Stimulated activated CD4-positive, alpha-beta T cell treated with anti-CD3 and anti-CD28 coated beads, Interleukin-1b, Interleukin-23, amount 100 ng/mL, for 48 hours (primary cell): ENCODE measurements at regions not wholly inside any gene's neighbourhood (a gene's known extent, or its start where the extent isn't known, plus 50 kb on each side); places are given as distances from the start of the nearest gene placed in this dataset.
A peak's percentile ranks its signal among the peaks of the same experiment; 100 is the strongest.
"Not testable (repeated sequence)": the region's sequence is repeated elsewhere in the genome, so short reads cannot be mapped to it uniquely, and the experiment has no call there.

Experiments used
- DNase-seq: peaks from one replicate; pipeline ENCODE4 v3.0.0-alpha.2; 2020

GRCh38 chr1:200316148-200316803 lies 93.6 kb downstream of the ZNF281 start:
- no peak for DNase-seq

- no peak for DNase-seq
Measured at GRCh38 chr1:200314085-200314750, 95.6 kb downstream of the ZNF281 start.

- no peak for DNase-seq
Measured at GRCh38 chr1:200311256-200311655, 98.6 kb downstream of the ZNF281 start.

- no peak for DNase-seq
Measured at GRCh38 chr1:200310824-200311223, 99.0 kb downstream of the ZNF281 start.

- DNase-seq, result no peak
Measured at GRCh38 chr1:200307755-200308066, 102.1 kb downstream of the ZNF281 start.

GRCh38 chr1:200306944-200307754 lies 102.7 kb downstream of the ZNF281 start:
- no peak for DNase-seq

GRCh38 chr1:200305806-200306205 lies 104.0 kb downstream of the ZNF281 start:
- no peak for DNase-seq

- no peak for DNase-seq
Measured at GRCh38 chr1:200304171-200304570, 105.7 kb downstream of the ZNF281 start.

- DNase-seq, result no peak
Measured at GRCh38 chr1:200302921-200303290, 106.9 kb downstream of the ZNF281 start.

GRCh38 chr1:200302192-200302920 lies 107.5 kb downstream of the ZNF281 start:
- DNase-seq, result peak; percentile 37

- DNase-seq, result no peak
Measured at GRCh38 chr1:200301152-200301551, 108.7 kb downstream of the ZNF281 start.

GRCh38 chr1:200299571-200299970 lies 110.3 kb downstream of the ZNF281 start:
- DNase-seq, result no peak

- DNase-seq, result no peak
Measured at GRCh38 chr1:200298242-200298641, 111.6 kb downstream of the ZNF281 start.

- DNase-seq, result no peak
Measured at GRCh38 chr1:200296091-200296661, 113.7 kb downstream of the ZNF281 start.

- no peak for DNase-seq
Measured at GRCh38 chr1:200294241-200294640, 115.6 kb downstream of the ZNF281 start.

GRCh38 chr1:200292699-200293098 lies 117.1 kb downstream of the ZNF281 start:
- DNase-seq, result no peak

- no peak for DNase-seq
Measured at GRCh38 chr1:200291106-200291505, 118.7 kb downstream of the ZNF281 start.

GRCh38 chr1:200290010-200290685 lies 119.7 kb downstream of the ZNF281 start:
- no peak for DNase-seq

- no peak for DNase-seq
Measured at GRCh38 chr1:200288226-200288625, 121.6 kb downstream of the ZNF281 start.

GRCh38 chr1:200284236-200284635 lies 125.6 kb downstream of the ZNF281 start:
- not testable (repeated sequence) for DNase-seq

- no peak for DNase-seq
Measured at GRCh38 chr1:200282497-200283122, 127.2 kb downstream of the ZNF281 start.
